ENCODE measurements at regions not wholly inside any gene's neighbourhood (a gene's known extent, or its start where the extent isn't known, plus 50 kb on each side); places are given as distances from the start of the nearest gene placed in this dataset.

DNA sequence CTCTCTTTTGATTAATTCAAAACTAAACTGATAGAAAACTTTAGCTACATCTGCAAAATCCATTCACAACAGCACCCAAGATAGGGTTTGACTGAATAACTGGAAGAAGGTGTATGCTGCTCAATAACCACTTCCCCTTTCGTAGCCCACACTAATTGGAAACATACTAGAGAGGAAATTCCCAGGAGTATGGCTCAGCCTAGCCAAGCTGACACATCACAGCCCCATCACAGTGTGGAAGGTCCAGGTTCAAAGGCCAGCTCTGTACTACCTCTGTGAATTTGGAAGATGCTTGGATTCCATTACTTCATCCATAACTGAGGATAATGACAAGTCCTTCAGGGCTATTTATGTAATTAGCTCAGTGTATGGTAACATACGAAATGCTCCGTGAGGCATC is 185.4 kb downstream of the FBXO15 start:
- DNase-seq: no peak

DNA sequence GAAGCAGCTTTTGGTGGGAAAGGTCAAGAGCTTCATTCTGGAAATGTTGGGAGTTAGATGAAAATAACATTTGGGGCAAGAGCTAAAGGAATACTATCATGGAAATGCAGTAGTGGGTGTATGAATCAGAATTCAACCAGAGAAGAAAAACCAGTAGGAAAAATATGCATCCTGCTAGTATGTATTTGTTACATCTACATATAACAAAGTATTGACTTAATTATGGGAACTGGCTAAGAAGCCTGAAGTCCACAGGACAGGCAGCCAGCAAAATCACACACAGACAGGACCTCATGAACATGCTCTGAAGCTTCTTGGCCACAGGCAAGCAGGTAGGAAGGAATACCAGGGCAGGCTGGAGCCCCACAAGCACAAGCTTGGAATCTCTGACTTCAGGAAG is 185.8 kb downstream of the FBXO15 start:
- DNase-seq: no peak

- no peak for DNase-seq
These were observed 188.3 kb downstream of the FBXO15 start for GRCh38 chr18:73959352-73959751.

DNA sequence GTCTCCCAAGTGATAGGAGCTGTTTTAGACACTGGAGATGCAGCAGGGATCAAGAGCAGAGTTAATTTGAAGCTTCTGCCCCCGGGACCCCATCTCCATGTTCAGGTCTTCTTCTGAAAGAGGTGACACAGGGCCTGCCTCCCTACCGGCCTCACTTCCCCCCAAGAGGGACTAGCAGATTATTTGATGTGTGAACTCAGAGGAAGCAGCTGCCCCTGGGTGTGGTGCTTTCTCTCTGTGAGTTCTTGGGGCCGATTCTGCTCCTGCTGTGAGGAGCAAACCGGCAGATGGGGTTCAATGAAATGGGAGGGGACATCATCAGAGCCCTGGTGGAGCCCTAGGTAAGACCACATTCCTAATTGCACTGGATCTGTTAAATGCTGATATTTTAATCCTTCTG is 193.4 kb downstream of the FBXO15 start:
- DNase-seq: no peak

- DNase-seq: no peak
These were observed 195.2 kb downstream of the FBXO15 start for GRCh38 chr18:73952296-73952946.

DNA sequence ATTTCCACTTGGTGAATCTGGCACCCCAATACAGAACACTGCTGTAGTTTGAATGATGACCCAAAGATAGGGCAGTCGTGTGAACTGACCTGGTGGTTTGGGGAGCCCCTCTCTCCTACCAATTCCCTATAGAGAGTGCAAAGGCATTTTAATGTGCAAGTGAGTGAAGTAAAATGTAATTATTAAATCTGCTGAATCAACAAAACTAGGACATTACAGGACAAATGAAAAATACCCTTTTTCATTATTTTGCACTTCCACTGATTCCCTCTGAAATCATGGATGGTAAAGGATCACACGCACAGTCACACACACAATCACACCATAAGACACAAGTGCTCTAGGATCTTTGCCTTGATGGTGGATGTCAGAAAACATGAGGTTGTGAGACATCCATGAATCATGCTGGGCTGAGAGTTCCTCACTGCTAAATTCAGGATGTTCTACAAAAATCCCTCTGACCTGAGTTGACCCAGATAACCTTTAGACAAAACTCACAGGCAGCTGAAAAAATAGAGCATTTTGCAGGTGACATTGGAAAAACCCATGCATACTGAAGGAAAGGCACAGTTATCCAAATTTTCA is 197.4 kb downstream of the FBXO15 start:
- no peak for DNase-seq

- no peak for DNase-seq
These were observed 199.1 kb downstream of the FBXO15 start for GRCh38 chr18:73948497-73948896.

DNA sequence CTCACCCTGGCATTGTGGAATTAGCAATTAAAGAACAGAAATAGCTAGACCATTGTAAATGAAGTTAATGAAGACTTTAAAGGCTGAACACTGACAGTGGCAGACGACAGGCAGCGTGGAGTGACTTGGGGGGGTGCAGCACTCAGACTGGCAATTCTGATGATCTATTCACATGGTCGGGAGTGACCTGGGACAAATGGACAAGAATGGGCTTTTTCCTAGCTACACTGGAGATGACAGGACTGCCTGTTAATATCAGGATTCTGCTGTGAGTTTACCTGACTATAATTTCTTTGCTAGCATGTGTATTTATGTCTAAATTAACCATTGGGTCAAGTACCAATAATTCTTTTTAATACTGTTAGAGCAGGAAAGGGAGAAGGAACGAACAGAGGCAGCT is 199.6 kb downstream of the FBXO15 start:
- DNase-seq: no peak

GRCh38 chr18:73947180-73947921 is 200.3 kb downstream of the FBXO15 start:
- DNase-seq: no peak

DNA sequence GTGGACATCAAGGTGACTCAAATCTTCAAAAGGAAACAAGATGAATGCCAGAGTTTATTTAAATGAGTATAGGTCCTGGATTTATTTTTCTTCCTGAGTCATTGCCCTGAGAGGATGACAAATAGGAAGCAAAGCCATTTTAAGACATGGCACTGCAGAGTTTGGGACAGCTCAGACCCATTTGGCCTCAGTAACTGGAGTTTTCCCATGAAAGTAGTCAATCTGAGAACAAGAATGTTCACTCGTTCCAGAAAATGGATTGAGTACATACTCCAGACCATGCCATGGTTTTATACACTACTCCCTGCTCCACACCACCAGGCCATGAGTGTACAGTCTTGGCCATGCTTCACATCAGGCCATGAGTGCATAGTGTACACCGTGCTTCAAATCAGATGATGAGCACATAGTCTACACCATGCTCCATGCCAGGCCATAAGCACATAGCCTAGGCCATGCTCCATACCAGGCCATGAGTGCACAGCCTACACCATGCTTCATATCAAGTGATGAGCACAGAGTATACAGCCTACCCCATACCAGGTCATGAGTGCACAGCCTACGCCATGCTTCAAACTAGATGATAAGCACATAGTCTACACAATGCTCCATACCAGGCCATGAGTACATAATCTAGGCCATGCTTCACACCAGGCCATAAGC is 202.4 kb downstream of the FBXO15 start:
- no peak for DNase-seq

DNA sequence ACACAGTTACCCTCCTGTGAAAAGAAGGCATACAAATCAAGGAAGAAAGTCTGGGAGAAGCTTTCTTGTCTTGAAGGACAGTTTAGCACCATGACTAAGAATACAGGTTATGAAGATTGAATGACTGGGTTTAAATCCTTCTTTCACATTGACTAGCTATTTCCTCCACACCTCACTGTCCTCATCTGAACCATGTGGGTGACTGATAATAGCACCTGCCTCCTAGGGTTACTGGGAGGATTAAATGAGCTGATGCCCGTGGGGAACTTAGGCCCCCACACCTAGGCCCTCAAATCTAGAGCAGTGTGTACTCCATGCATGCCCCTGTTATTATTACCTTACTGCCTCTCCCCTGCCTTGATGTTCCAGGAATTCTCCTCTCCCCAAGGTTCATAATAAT is 202.9 kb downstream of the FBXO15 start:
- DNase-seq: no peak

- DNase-seq: no peak
These were observed 203.9 kb downstream of the FBXO15 start for GRCh38 chr18:73943763-73944162.

DNA sequence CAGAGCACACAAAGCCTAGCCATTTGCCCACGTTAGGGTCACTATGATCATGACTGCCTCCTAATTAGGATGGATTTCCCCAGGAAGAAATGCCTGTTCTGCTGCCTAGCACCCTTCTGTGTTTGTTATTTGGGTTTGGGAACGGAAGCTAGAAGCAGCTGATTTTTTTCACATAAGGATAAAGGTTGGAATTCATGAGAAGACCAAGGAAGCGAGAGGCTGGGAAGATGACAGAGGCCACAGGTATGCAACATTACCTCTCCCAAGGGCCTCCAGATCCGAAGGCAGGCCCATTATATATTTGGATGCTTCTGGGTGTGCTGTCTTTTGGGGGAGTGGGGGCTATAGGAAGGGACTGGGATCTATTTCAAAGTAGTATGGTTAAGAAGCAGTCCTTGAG is 204.7 kb downstream of the FBXO15 start:
- DNase-seq: no peak

DNA sequence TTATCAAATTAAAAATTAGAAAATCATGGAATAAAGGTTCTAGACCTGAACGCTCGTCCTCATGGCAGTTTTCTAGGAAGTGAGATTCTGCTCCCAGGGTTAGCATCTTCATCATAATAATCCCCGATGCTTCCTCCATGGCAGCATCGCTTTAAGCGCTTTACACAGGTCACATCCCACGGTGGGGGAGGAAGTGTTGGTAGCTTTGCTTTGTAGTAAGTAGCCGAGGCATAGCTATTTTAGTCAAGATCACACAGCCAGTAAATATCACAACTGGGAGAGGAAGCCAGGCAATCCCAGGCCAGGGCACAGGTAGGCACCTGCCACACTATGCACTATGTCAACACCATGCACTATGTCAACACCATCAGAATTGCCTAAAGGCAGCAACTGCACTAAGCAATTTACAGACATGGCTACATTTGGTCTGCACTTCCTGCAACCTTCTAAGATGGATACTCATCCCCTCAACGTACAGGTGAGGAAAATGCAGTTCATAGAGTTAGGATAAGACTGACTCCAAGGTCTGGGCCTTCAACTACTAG is 205.5 kb downstream of the FBXO15 start:
- DNase-seq: no peak

GRCh38 chr18:73940721-73941120 is 206.9 kb downstream of the FBXO15 start:
- no peak for DNase-seq

GRCh38 chr18:73939391-73939790 is 208.2 kb downstream of the FBXO15 start:
- DNase-seq: no peak

DNA sequence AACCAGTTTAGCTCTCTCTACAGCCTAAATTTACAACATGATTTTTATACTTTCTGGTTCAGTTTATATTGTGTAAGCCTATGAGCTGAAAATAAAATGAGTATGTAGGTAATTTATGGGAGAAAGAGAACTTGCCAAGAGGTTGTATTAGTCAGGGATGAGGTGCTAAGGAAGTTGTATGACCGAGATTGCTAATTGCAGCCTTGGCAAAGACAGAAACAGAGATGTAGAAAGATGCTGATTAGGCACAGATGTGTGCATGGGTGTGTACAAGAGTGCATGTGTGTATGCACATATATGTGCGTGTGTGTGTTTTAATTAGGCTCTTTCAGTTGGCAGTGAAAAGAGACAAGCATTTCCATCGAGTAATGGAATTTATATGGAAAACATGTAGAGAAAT is 213.9 kb downstream of the FBXO15 start:
- DNase-seq: no peak

DNA sequence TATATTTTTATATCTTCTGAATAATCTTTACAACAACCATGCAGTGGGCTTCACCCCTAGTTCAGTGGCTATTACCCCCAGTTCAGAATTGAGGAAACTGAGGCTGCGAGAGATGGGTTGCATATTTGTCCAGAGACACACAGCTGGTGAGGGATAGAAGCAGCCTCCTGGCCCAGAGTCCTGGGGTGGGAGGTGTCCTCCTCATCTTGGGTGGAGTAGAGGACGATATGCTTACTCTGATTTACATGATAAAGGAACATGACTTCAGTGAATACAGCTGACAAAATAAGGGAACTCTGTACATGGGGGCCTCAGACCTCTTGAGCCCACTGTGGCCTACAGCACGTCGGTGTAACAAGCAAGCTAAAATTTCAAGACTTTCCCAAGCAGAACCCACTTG is 214.7 kb downstream of the FBXO15 start:
- DNase-seq: no peak

GRCh38 chr18:73927496-73927895 is 220.1 kb downstream of the FBXO15 start:
- DNase-seq: no peak

DNA sequence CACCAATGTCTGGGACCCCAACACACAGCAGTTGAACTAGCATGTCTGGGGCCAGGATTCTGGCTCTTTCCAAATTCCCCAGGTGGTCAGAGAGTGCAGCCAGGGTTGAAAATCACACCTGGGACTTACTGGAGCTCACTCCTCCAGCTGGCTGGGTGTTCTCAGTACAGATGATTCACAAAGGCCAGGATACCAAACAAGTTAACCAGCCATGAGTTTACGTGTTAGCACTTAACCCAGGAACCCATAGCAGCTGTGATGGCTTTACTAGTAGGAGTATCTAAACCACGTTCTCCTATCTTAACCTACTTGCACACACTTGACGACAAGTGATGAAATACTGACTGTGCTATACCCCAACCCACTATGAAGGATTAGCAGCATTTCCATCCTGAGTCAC is 222.8 kb downstream of the FBXO15 start:
- DNase-seq: no peak

- DNase-seq: no peak
These were observed 223.3 kb downstream of the FBXO15 start for GRCh38 chr18:73924307-73924706.

GRCh38 chr18:73923866-73924265 is 223.8 kb downstream of the FBXO15 start:
- DNase-seq: no peak

- no peak for DNase-seq
These were observed 227.6 kb downstream of the FBXO15 start for GRCh38 chr18:73920033-73920432.

Data from renal pelvis (tissue), 1 donor.